IgD-negative memory B cell (primary cell): ENCODE measurements at regions not wholly inside any gene's neighbourhood (a gene's known extent, or its start where the extent isn't known, plus 50 kb on each side); places are given as distances from the start of the nearest gene placed in this dataset.
"Not testable (repeated sequence)": the region's sequence is repeated elsewhere in the genome, so short reads cannot be mapped to it uniquely, and the experiment has no call there.

Experiments used
- H3K27ac Mint-ChIP-seq, 3 donors: one replicate each; pipeline ENCODE4 v1.8.0; 2020 to 2022; ENCODE audit warnings: mild to moderate bottlenecking in 3 of 3, mixed read lengths in 3 of 3, moderate library complexity in 1 of 3
- H3K27me3 Mint-ChIP-seq: one replicate; pipeline ENCODE4 v1.8.0; 2021; ENCODE audit warnings: mixed read lengths
- H3K36me3 Mint-ChIP-seq: one replicate; pipeline ENCODE4 v1.8.0; 2020; ENCODE audit warnings: mild to moderate bottlenecking, mixed read lengths
- H3K4me1 Mint-ChIP-seq, 3 donors: one replicate each; pipeline ENCODE4 v1.8.0; 2020 to 2022; ENCODE audit warnings: mixed read lengths in 3 of 3, mild to moderate bottlenecking in 1 of 3
- H3K4me3 Mint-ChIP-seq, 4 donors: one replicate each; pipeline ENCODE4 v1.8.0; 2020 to 2022; ENCODE audit warnings: mild to moderate bottlenecking in 4 of 4, mixed read lengths in 4 of 4, moderate library complexity in 3 of 4
- H3K9me3 Mint-ChIP-seq, 3 donors: one replicate each; pipeline ENCODE4 v1.8.0; 2020 to 2021; ENCODE audit warnings: mixed read lengths in 3 of 3, mild to moderate bottlenecking in 1 of 3

- H3K36me3 Mint-ChIP-seq, result peaks cover 2% of the 10 kb centered on the region
- H3K27ac Mint-ChIP-seq, result no peak overlapping the region
- H3K4me1 Mint-ChIP-seq, result peaks cover 6 to 12% (median 6%) of the 10 kb centered on the region in 3 donors
- no peaks in the 10 kb centered on the region for H3K27me3 Mint-ChIP-seq
- no peak overlapping the region for H3K4me3 Mint-ChIP-seq
- peaks cover 0 to 5% (median 0%) of the 10 kb centered on the region in 3 donors for H3K9me3 Mint-ChIP-seq
Observed at GRCh38 chr1:172935062-172935592, 115.6 kb downstream of the TNFSF18 start.

GRCh38 chr1:172936088-172936645 lies 114.6 kb downstream of the TNFSF18 start:
- Mint-ChIP-seq H3K27me3 (no peaks in the 10 kb centered on the region), H3K9me3 (peaks cover 0 to 5% (median 0%) of the 10 kb centered on the region in 3 donors), H3K4me3 (no peak overlapping the region), H3K36me3 (peaks cover 2% of the 10 kb centered on the region), H3K4me1 (peaks cover 6 to 12% (median 6%) of the 10 kb centered on the region in 3 donors), H3K27ac (no peak overlapping the region)

- Mint-ChIP-seq H3K4me1 (peaks cover 4 to 8% (median 6%) of the 10 kb centered on the region in 3 donors), H3K9me3 (peaks cover 0 to 5% (median 3%) of the 10 kb centered on the region in 3 donors), H3K36me3 (peaks cover 2% of the 10 kb centered on the region), H3K27ac (no peak overlapping the region), H3K27me3 (no peaks in the 10 kb centered on the region), H3K4me3 (no peak overlapping the region)
Observed at GRCh38 chr1:172938681-172939080, 112.1 kb downstream of the TNFSF18 start.

GRCh38 chr1:172939475-172939874 lies 111.3 kb downstream of the TNFSF18 start:
- no peaks in the 10 kb centered on the region for H3K27me3 Mint-ChIP-seq
- H3K27ac Mint-ChIP-seq, result peak overlapping the region in 1 of 3 donors; percentile 72
- peaks cover 4 to 7% (median 6%) of the 10 kb centered on the region in 3 donors for H3K4me1 Mint-ChIP-seq
- peaks cover 0 to 5% (median 3%) of the 10 kb centered on the region in 3 donors for H3K9me3 Mint-ChIP-seq
- H3K36me3 Mint-ChIP-seq, result no peaks in the 10 kb centered on the region
- H3K4me3 Mint-ChIP-seq, result no peak overlapping the region

- H3K9me3 Mint-ChIP-seq, result peaks cover 0 to 4% (median 3%) of the 10 kb centered on the region in 3 donors
- no peak overlapping the region for H3K4me3 Mint-ChIP-seq
- peaks cover 3 to 6% (median 4%) of the 10 kb centered on the region in 3 donors for H3K4me1 Mint-ChIP-seq
- no peaks in the 10 kb centered on the region for H3K27me3 Mint-ChIP-seq
- no peaks in the 10 kb centered on the region for H3K36me3 Mint-ChIP-seq
- H3K27ac Mint-ChIP-seq, result no peak overlapping the region
Observed at GRCh38 chr1:172940174-172940855, 110.4 kb downstream of the TNFSF18 start.

GRCh38 chr1:172941471-172941870 lies 109.3 kb downstream of the TNFSF18 start:
- Mint-ChIP-seq H3K36me3 (no peaks in the 10 kb centered on the region), H3K4me1 (peaks cover 3 to 6% (median 4%) of the 10 kb centered on the region in 3 donors), H3K9me3 (peaks cover 0 to 3% (median 2%) of the 10 kb centered on the region in 3 donors), H3K27ac (no peak overlapping the region), H3K27me3 (no peaks in the 10 kb centered on the region), H3K4me3 (no peak overlapping the region)

GRCh38 chr1:172941945-172942344 lies 108.8 kb downstream of the TNFSF18 start:
- Mint-ChIP-seq H3K9me3 (peaks cover 0 to 3% (median 2%) of the 10 kb centered on the region in 3 donors), H3K4me1 (peaks cover 3 to 6% (median 4%) of the 10 kb centered on the region in 3 donors), H3K36me3 (no peaks in the 10 kb centered on the region), H3K4me3 (no peak overlapping the region), H3K27ac (no peak overlapping the region), H3K27me3 (no peaks in the 10 kb centered on the region)

- not testable (repeated sequence) for H3K27me3 Mint-ChIP-seq, H3K36me3 Mint-ChIP-seq, H3K27ac Mint-ChIP-seq, H3K4me3 Mint-ChIP-seq, H3K4me1 Mint-ChIP-seq, H3K9me3 Mint-ChIP-seq
Observed at GRCh38 chr1:172943138-172943537, 107.6 kb downstream of the TNFSF18 start.

GRCh38 chr1:172944931-172945330 lies 105.8 kb downstream of the TNFSF18 start:
- H3K36me3 Mint-ChIP-seq, result peaks cover 2% of the 10 kb centered on the region
- H3K9me3 Mint-ChIP-seq, result peaks cover 0 to 3% (median 0%) of the 10 kb centered on the region in 3 donors
- peaks cover 0 to 3% (median 3%) of the 10 kb centered on the region in 3 donors for H3K4me1 Mint-ChIP-seq
- H3K27me3 Mint-ChIP-seq, result peaks cover 1% of the 10 kb centered on the region
- H3K4me3 Mint-ChIP-seq, result no peak overlapping the region
- H3K27ac Mint-ChIP-seq, result no peak overlapping the region

DNA sequence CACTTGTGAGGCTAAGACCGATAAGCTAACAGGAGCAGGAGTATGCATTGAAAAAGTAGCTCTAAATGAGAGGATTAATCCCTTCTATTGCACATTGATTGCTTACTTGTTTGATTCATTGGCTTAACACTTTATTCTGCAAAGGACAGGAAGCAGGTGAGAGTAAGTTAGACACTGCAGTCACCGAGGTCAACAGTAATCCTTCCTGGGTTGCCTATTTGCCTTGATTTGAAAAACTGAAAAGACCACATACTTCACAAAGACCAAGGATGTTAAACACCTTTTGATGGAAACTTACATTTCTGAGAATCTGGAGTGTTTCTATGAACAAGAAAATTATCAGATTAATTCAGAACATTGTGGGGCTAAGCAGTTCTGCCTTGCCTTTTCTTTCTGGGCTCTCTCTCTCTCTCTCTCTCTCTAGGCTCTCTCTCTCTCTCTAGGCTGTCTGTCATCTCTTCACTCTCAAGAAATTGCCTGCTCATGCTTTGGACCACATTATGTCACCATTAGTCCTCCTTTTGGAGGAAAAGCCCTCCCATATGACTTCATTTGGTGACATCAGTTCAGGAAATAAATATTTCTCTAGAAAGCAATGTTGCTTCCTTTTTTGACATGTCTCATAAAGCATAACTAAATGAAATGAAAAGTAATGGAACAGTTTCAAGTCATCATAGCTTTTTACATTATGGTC lies 103.8 kb downstream of the TNFSF18 start:
- H3K9me3 Mint-ChIP-seq, result peaks cover 0 to 3% (median 0%) of the 10 kb centered on the region in 3 donors
- H3K27ac Mint-ChIP-seq, result no peak overlapping the region
- no peak overlapping the region for H3K4me3 Mint-ChIP-seq
- H3K27me3 Mint-ChIP-seq, result peaks cover 4% of the 10 kb centered on the region
- peaks cover 0 to 3% (median 3%) of the 10 kb centered on the region in 3 donors for H3K4me1 Mint-ChIP-seq
- peaks cover 2% of the 10 kb centered on the region for H3K36me3 Mint-ChIP-seq

- peaks cover 4% of the 10 kb centered on the region for H3K36me3 Mint-ChIP-seq
- no peak overlapping the region for H3K27ac Mint-ChIP-seq
- H3K9me3 Mint-ChIP-seq, result no peaks in the 10 kb centered on the region
- H3K27me3 Mint-ChIP-seq, result peaks cover 9% of the 10 kb centered on the region
- peaks cover 0 to 3% (median 3%) of the 10 kb centered on the region in 3 donors for H3K4me1 Mint-ChIP-seq
- H3K4me3 Mint-ChIP-seq, result no peak overlapping the region
Observed at GRCh38 chr1:172948457-172948856, 102.3 kb downstream of the TNFSF18 start.

DNA sequence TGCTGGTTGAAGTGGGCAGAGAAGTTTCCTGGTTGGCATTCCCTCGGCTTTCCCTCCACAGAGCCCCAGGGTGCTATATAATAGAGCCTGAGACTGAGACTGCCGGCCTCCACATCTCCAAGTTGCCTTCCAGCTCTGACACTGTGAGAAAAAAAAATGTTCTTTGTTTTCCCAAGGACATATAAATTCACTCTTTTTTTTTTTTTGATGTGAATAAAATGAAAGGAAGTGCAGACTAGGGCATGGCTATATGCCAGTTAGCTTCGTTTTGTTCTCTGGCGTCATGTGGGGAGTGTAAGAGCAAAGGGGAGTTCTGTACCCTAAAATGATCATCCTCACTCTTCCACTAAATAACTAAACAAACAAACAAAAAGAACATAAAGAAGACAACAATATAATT lies 101.6 kb downstream of the TNFSF18 start:
- Mint-ChIP-seq H3K9me3 (no peaks in the 10 kb centered on the region), H3K27me3 (peaks cover 9% of the 10 kb centered on the region), H3K4me1 (peaks cover 0 to 3% (median 3%) of the 10 kb centered on the region in 3 donors), H3K36me3 (peaks cover 4% of the 10 kb centered on the region), H3K27ac (no peak overlapping the region), H3K4me3 (no peak overlapping the region)

DNA sequence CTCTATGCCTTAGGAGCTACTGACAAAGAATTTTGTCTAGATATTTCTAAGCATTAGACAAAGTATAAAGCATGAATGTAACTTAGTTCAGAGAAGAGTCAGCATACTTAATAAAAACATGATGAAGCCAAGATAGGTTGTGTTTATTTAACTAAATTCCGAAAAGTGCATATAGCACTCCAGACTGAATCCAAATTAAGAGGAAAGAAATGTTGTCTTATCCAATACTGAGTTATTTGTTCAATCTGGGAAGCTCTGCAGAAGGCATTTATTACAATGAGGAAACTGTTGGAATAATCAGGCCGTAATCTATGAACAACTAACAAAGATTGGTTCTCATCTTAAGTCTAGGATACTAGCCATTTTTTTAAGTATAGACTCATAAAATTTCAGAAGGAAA lies 100.2 kb downstream of the TNFSF18 start:
- Mint-ChIP-seq H3K4me3 (no peak overlapping the region), H3K9me3 (no peaks in the 10 kb centered on the region), H3K27me3 (peaks cover 9% of the 10 kb centered on the region), H3K4me1 (peaks cover 0 to 3% (median 3%) of the 10 kb centered on the region in 3 donors), H3K36me3 (peaks cover 4% of the 10 kb centered on the region), H3K27ac (no peak overlapping the region)

- peaks cover 9% of the 10 kb centered on the region for H3K27me3 Mint-ChIP-seq
- no peak overlapping the region for H3K27ac Mint-ChIP-seq
- no peaks in the 10 kb centered on the region for H3K9me3 Mint-ChIP-seq
- peaks cover under 1 to 3% (median 3%) of the 10 kb centered on the region in 3 donors for H3K4me1 Mint-ChIP-seq
- H3K4me3 Mint-ChIP-seq, result no peak overlapping the region
- peaks cover 6% of the 10 kb centered on the region for H3K36me3 Mint-ChIP-seq
Observed at GRCh38 chr1:172951730-172952365, 98.9 kb downstream of the TNFSF18 start.

DNA sequence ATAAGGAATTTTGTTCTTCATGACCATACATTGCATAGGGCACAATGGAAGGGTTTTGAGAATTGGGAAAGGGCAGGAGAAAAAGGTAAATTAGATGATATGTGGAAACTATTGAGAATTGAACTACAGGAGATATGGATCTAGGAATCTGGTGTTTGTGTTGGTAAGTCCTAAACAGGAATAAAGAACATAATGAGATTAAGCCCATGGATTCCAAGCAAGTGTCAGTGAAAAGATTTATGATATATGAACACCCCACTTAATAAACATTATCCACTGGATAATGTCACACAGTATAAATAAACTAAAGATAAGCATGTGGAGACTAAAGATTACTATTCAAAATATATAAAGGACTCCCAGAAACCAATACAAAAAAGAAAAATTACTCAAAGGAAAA lies 98.2 kb downstream of the TNFSF18 start:
- Mint-ChIP-seq H3K4me3 (no peak overlapping the region), H3K4me1 (peaks cover under 1 to 7% (median 3%) of the 10 kb centered on the region in 3 donors), H3K36me3 (peaks cover 6% of the 10 kb centered on the region), H3K9me3 (no peaks in the 10 kb centered on the region), H3K27me3 (peaks cover 9% of the 10 kb centered on the region), H3K27ac (no peak overlapping the region)
